Osteoblast (primary cell): ENCODE measurements at regions not wholly inside any gene's neighbourhood (a gene's known extent, or its start where the extent isn't known, plus 50 kb on each side); places are given as distances from the start of the nearest gene placed in this dataset.

ENCODE experiments used
- DNase-seq: peaks from one replicate; pipeline ENCODE4 v3.0.0; 2011; ENCODE audit warnings: low spot score, mixed read lengths; ENCODE audit not compliant: insufficient read length; ENCODE audit errors: missing footprints
- H2AFZ ChIP-seq: 2 replicates; pipeline ENCODE4 v1.6.0; 2011; ENCODE audit warnings: mild to moderate bottlenecking, low read length
- H3K27ac ChIP-seq: 2 replicates; pipeline ENCODE4 v1.5.1; 2011; ENCODE audit warnings: mild to moderate bottlenecking, low read depth, low read length, moderate library complexity
- H3K27me3 ChIP-seq: 2 replicates; pipeline ENCODE4 v1.6.0; 2012; ENCODE audit warnings: mild to moderate bottlenecking, control low read depth, inconsistent platforms, low read length, moderate library complexity; ENCODE audit not compliant: insufficient read depth
- H3K36me3 ChIP-seq: 2 replicates; pipeline ENCODE4 v1.5.1; 2011; ENCODE audit warnings: mild to moderate bottlenecking, low read length, control low read depth, moderate library complexity; ENCODE audit not compliant: insufficient read depth
- H3K4me1 ChIP-seq: 2 replicates; pipeline ENCODE4 v1.5.1; 2011; ENCODE audit warnings: mild to moderate bottlenecking, low read length, control low read depth, moderate library complexity; ENCODE audit not compliant: insufficient read depth
- H3K4me2 ChIP-seq: 2 replicates; pipeline ENCODE4 v1.6.0; 2011; ENCODE audit warnings: mild to moderate bottlenecking, low read length; ENCODE audit not compliant: insufficient read depth
- H3K4me3 ChIP-seq: fragments of 200-600 bp; sonication (generic); 3 replicates; pipeline ENCODE4 v1.5.1; 2012; ENCODE audit warnings: mild to moderate bottlenecking, low read length, inconsistent platforms; ENCODE audit not compliant: insufficient read depth
- H3K79me2 ChIP-seq: 2 replicates; pipeline ENCODE4 v1.6.0; 2012; ENCODE audit warnings: mild to moderate bottlenecking, low read length, control low read depth, inconsistent platforms; ENCODE audit not compliant: insufficient read depth
- H3K9me3 ChIP-seq: 2 replicates; pipeline ENCODE4 v1.5.1; 2011; ENCODE audit warnings: low read depth, low read length, control low read depth
- H4K20me1 ChIP-seq: 2 replicates; pipeline ENCODE4 v1.6.0; 2012; ENCODE audit warnings: mild to moderate bottlenecking, low read length, control low read depth; ENCODE audit not compliant: insufficient read depth
- TF ChIP-seq, protein P1 (sequence below): IDR thresholded peaks from 2 replicates; pipeline ENCODE4 v1.5.1; 2011; ENCODE audit warnings: mild to moderate bottlenecking, low read depth, low read length, moderate library complexity; ENCODE audit errors: extremely low read depth

- no peaks in the 10 kb centered on the region for H3K27me3 ChIP-seq
- DNase-seq, result no peak
- H3K4me2 ChIP-seq, result no peak overlapping the region
- H3K79me2 ChIP-seq, result no peaks in the 10 kb centered on the region
- H2AFZ ChIP-seq, result peak overlapping the region; percentile 58
- H3K36me3 ChIP-seq, result no peaks in the 10 kb centered on the region
- peaks cover 16% of the 10 kb centered on the region for H3K9me3 ChIP-seq
- H3K4me3 ChIP-seq, result no peak overlapping the region
- H3K4me1 ChIP-seq, result peaks cover 13% of the 10 kb centered on the region
- no peaks in the 10 kb centered on the region for H4K20me1 ChIP-seq
- H3K27ac ChIP-seq, result peak overlapping the region; percentile 85
- TF ChIP-seq, protein P1, sequence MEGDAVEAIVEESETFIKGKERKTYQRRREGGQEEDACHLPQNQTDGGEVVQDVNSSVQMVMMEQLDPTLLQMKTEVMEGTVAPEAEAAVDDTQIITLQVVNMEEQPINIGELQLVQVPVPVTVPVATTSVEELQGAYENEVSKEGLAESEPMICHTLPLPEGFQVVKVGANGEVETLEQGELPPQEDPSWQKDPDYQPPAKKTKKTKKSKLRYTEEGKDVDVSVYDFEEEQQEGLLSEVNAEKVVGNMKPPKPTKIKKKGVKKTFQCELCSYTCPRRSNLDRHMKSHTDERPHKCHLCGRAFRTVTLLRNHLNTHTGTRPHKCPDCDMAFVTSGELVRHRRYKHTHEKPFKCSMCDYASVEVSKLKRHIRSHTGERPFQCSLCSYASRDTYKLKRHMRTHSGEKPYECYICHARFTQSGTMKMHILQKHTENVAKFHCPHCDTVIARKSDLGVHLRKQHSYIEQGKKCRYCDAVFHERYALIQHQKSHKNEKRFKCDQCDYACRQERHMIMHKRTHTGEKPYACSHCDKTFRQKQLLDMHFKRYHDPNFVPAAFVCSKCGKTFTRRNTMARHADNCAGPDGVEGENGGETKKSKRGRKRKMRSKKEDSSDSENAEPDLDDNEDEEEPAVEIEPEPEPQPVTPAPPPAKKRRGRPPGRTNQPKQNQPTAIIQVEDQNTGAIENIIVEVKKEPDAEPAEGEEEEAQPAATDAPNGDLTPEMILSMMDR, result no peak
Measured at GRCh38 chr7:121505540-121506182, 109.6 kb upstream of the FAM3C start.

DNA sequence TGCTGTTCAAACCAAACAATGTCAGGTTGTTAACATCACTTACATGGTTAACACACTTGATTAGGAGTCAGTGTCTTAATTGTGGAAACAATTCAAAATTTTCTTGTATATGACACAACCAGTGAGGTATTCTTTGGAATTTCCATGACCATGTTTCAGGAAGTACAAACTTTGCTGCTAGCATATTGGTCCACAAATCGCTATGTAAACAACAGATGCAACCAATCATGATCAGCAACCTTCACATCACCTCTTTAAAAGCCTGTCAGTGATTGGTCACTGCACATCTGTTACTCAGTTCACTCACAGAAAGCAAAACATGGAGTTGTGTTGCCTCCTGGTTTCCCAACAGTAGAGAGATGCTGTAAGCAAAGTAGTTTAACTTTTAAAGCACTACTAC lies 108.9 kb upstream of the FAM3C start:
- H3K79me2 ChIP-seq, result no peaks in the 10 kb centered on the region
- TF ChIP-seq, protein P1, result no peak
- no peaks in the 10 kb centered on the region for H4K20me1 ChIP-seq
- H3K4me3 ChIP-seq, result no peak overlapping the region
- H3K9me3 ChIP-seq, result peaks cover 10% of the 10 kb centered on the region
- peak overlapping the region; percentile 48 for H3K4me2 ChIP-seq
- H3K4me1 ChIP-seq, result peaks cover 13% of the 10 kb centered on the region
- no peaks in the 10 kb centered on the region for H3K27me3 ChIP-seq
- peak; percentile 13 for DNase-seq
- peak overlapping the region; percentile 85 for H3K27ac ChIP-seq
- no peaks in the 10 kb centered on the region for H3K36me3 ChIP-seq
- H2AFZ ChIP-seq, result peak overlapping the region; percentile 58

DNA sequence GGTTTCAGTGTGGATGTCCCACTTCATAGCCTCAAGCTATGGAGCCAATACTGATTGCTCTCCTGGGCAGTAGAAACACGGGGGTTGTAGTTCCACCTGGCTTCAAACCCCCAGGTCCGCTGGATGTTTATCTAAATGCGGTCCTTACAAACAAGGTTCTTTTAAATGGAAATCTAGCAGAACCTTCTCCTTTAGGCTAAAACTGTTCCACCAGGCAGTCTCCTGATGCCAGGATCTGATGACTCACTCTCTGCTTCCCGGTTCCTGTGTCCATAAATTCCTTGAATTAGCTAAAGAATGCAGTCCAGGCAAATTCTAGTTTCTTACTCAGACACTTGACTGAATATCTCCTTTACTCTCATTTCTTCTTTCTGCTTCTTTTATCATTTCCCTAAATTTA lies 108.4 kb upstream of the FAM3C start:
- Histone ChIP-seq H3K4me1 (peaks cover 13% of the 10 kb centered on the region), H3K4me3 (no peak overlapping the region), H3K27ac (peak overlapping the region; percentile 85), H4K20me1 (no peaks in the 10 kb centered on the region), H3K4me2 (peak overlapping the region; percentile 48), H3K27me3 (no peaks in the 10 kb centered on the region), H2AFZ (peak overlapping the region; percentile 56), H3K9me3 (peaks cover 10% of the 10 kb centered on the region), H3K79me2 (no peaks in the 10 kb centered on the region), H3K36me3 (no peaks in the 10 kb centered on the region)
- peak; percentile 57 for DNase-seq
- TF ChIP-seq, protein P1, result no peak

GRCh38 chr7:121503730-121504129 lies 107.6 kb upstream of the FAM3C start:
- Histone ChIP-seq H3K4me1 (peaks cover 13% of the 10 kb centered on the region), H4K20me1 (no peaks in the 10 kb centered on the region), H3K4me3 (no peak overlapping the region), H3K27me3 (no peaks in the 10 kb centered on the region), H3K9me3 (peaks cover 10% of the 10 kb centered on the region), H3K79me2 (no peaks in the 10 kb centered on the region), H3K4me2 (no peak overlapping the region), H3K36me3 (no peaks in the 10 kb centered on the region), H2AFZ (no peak overlapping the region), H3K27ac (no peak overlapping the region)
- DNase-seq, result no peak
- TF ChIP-seq, protein P1, result no peak
